Caco-2 (cell line): ENCODE measurements at regions not wholly inside any gene's neighbourhood (a gene's known extent, or its start where the extent isn't known, plus 50 kb on each side); places are given as distances from the start of the nearest gene placed in this dataset.
"Not testable (repeated sequence)": the region's sequence is repeated elsewhere in the genome, so short reads cannot be mapped to it uniquely, and the experiment has no call there.

Experiments
- BruUV-seq: library from RNA; stranded (reverse); fragments of 400-500 nt; replicated peaks from 2 replicates; lab custom pipeline; 2021; lab: Mats Ljungman, UMichigan
- CTCF ChIA-PET: fragments of 300-600 bp; sonication (Branson Sonifier 250); formaldehyde crosslinking; loops from one replicate; lab custom pipeline; 2022; ENCODE audit warnings: antibody characterized with exemption; lab: Charles Lee
- POLR2A ChIA-PET: fragments of 300-600 bp; sonication (Branson Sonifier 250); formaldehyde crosslinking; loops from one replicate; lab custom pipeline; 2022; ENCODE audit warnings: antibody characterized with exemption; lab: Charles Lee
- DNase-seq, 2 experiments: peaks; one replicate each; pipeline versions ENCODE4 v3.0.0 to v3.0.0-alpha.2; 2020 to 2022
- H3K27me3 ChIP-seq: replicated peaks from 2 replicates; pipeline ENCODE4 v1.6.0; 2011; ENCODE audit warnings: low read length; ENCODE audit not compliant: control insufficient read depth, insufficient read depth
- H3K36me3 ChIP-seq: 2 replicates; pipeline ENCODE4 v1.5.1; 2011; ENCODE audit warnings: low read length; ENCODE audit not compliant: control insufficient read depth, insufficient read depth
- H3K4me1 ChIP-seq: fragments of 250-450 bp; sonication (Bioruptor Pico); 2 replicates; pipeline ENCODE4 v1.5.1; 2020; ENCODE audit warnings: mild to moderate bottlenecking
- H3K4me3 ChIP-seq: 2 replicates; pipeline ENCODE4 v1.5.1; 2011; ENCODE audit warnings: low read depth, mild to moderate bottlenecking, control low read depth, low read length
- H3K9me3 ChIP-seq: fragments of 250-450 bp; sonication (Bioruptor Pico); 2 replicates; pipeline ENCODE4 v1.5.1; 2020; ENCODE audit warnings: mild to moderate bottlenecking, moderate library complexity
- H3K27ac Mint-ChIP-seq: one replicate; pipeline ENCODE4 v1.8.0; 2022; ENCODE audit warnings: mixed read lengths; ENCODE audit not compliant: unreplicated experiment
- H3K27me3 Mint-ChIP-seq: one replicate; pipeline ENCODE4 v1.8.0; 2022; ENCODE audit warnings: mixed read lengths; ENCODE audit not compliant: insufficient read depth, unreplicated experiment
- H3K36me3 Mint-ChIP-seq: one replicate; pipeline ENCODE4 v1.8.0; 2022; ENCODE audit warnings: mild to moderate bottlenecking, mixed read lengths; ENCODE audit not compliant: insufficient read depth, unreplicated experiment
- H3K4me1 Mint-ChIP-seq: one replicate; pipeline ENCODE4 v1.8.0; 2022; ENCODE audit warnings: low read depth, mixed read lengths; ENCODE audit not compliant: unreplicated experiment
- H3K4me3 Mint-ChIP-seq: one replicate; pipeline ENCODE4 v1.8.0; 2022; ENCODE audit warnings: mild to moderate bottlenecking, moderate library complexity, mixed read lengths; ENCODE audit not compliant: unreplicated experiment
- H3K9me3 Mint-ChIP-seq: one replicate; pipeline ENCODE4 v1.8.0; 2022; ENCODE audit warnings: mixed read lengths; ENCODE audit not compliant: unreplicated experiment
- CTCF ChIP-seq, 2 experiments: fragments of 200-600 bp in 1 of 2; IDR thresholded peaks; 1 replicate in 1 of 2; 2 replicates in 1 of 2; pipeline versions ENCODE4 v1.5.1 to v1.8.0; 2011 to 2022; ENCODE audit warnings: antibody characterized with exemption in 1 of 2, control low read depth in 1 of 2, inconsistent platforms in 1 of 2, low read depth in 1 of 2, low read length in 1 of 2, mild to moderate bottlenecking in 1 of 2, moderate library complexity in 1 of 2; ENCODE audit not compliant: insufficient read depth in 1 of 2, severe bottlenecking in 1 of 2, unreplicated experiment in 1 of 2
- intact Hi-C: fragments of 100-400 bp; cut with micrococcal nuclease; formaldehyde crosslinking; loops from one replicate; pipeline ENCODE4 v1.10.0; 2022; ENCODE audit not compliant: unreplicated experiment

- BruUV-seq = no TSS peak
- Mint-ChIP-seq H3K36me3 (no peaks in the 10 kb centered on the region), H3K27ac (peak overlapping the region; percentile 55), H3K4me3 (no peak overlapping the region), H3K9me3 (no peaks in the 10 kb centered on the region), H3K27me3 (no peaks in the 10 kb centered on the region), H3K4me1 (peaks cover 16% of the 10 kb centered on the region)
- TF ChIP-seq CTCF (IDR thresholded peaks at IDR 0.05; ENCODE audit: insufficient read depth in 1 of 2, low read depth in 1 of 2, low read length in 1 of 2, severe bottlenecking in 1 of 2, unreplicated experiment in 1 of 2) = no peak
- H3K9me3 ChIP-seq = peaks cover 1% of the 10 kb centered on the region; the same call in 1 of the 2 replicates
- intact Hi-C loops = no loop called here
- H3K4me1 ChIP-seq = peaks cover 24% of the 10 kb centered on the region
- POLR2A ChIA-PET = interaction anchor here (0.6 kb wide), 1 partner anchor 10 kb away, joined by 4 read pairs; no protein-coding TSS in a partner anchor
- H3K36me3 ChIP-seq = no peaks in the 10 kb centered on the region
- H3K27me3 ChIP-seq = no peaks in the 10 kb centered on the region
- CTCF ChIA-PET = no interaction called here
- no peak for DNase-seq
- H3K4me3 ChIP-seq = no peak overlapping the region
These were observed 70.3 kb upstream of the NANOS1 start for GRCh38 chr10:118958984-118959925.

- H3K27ac Mint-ChIP-seq = no peak overlapping the region
- no peak for DNase-seq
- Histone ChIP-seq H3K9me3 (peaks cover 5% of the 10 kb centered on the region; the same call in 1 of the 2 replicates), H3K36me3 (no peaks in the 10 kb centered on the region), H3K4me1 (peaks cover 26% of the 10 kb centered on the region), H3K4me3 (no peak overlapping the region), H3K27me3 (no peaks in the 10 kb centered on the region)
- no peaks in the 10 kb centered on the region for H3K27me3 Mint-ChIP-seq
- no TSS peak for BruUV-seq
- no peak for TF ChIP-seq CTCF (IDR thresholded peaks at IDR 0.05; ENCODE audit: insufficient read depth in 1 of 2, low read depth in 1 of 2, low read length in 1 of 2, severe bottlenecking in 1 of 2, unreplicated experiment in 1 of 2)
- ChIA-PET CTCF (no interaction called here), POLR2A (no interaction called here)
- intact Hi-C loops = no loop called here
- H3K4me1 Mint-ChIP-seq = peaks cover 19% of the 10 kb centered on the region
- H3K9me3 Mint-ChIP-seq = no peaks in the 10 kb centered on the region
- no peaks in the 10 kb centered on the region for H3K36me3 Mint-ChIP-seq
- no peak overlapping the region for H3K4me3 Mint-ChIP-seq
These were observed 69.1 kb upstream of the NANOS1 start for GRCh38 chr10:118960157-118961090.

GRCh38 chr10:118961436-118961835, 68.1 kb upstream of the NANOS1 start:
- H3K4me1 ChIP-seq = peaks cover 34% of the 10 kb centered on the region
- Mint-ChIP-seq H3K4me3 (no peak overlapping the region), H3K36me3 (no peaks in the 10 kb centered on the region), H3K27ac (no peak overlapping the region), H3K9me3 (no peaks in the 10 kb centered on the region), H3K27me3 (no peaks in the 10 kb centered on the region), H3K4me1 (peaks cover 27% of the 10 kb centered on the region)
- H3K4me3 ChIP-seq = no peak overlapping the region
- no peak for TF ChIP-seq CTCF (IDR thresholded peaks at IDR 0.05; ENCODE audit: insufficient read depth in 1 of 2, low read depth in 1 of 2, low read length in 1 of 2, severe bottlenecking in 1 of 2, unreplicated experiment in 1 of 2)
- ChIA-PET POLR2A (no interaction called here), CTCF (no interaction called here)
- DNase-seq = no peak
- intact Hi-C loops = no loop called here
- H3K36me3 ChIP-seq = no peaks in the 10 kb centered on the region
- H3K27me3 ChIP-seq = no peaks in the 10 kb centered on the region
- peaks cover 5% of the 10 kb centered on the region; the same call in 1 of the 2 replicates for H3K9me3 ChIP-seq
- BruUV-seq = no TSS peak

- peak in 1 of 2 experiments; percentile 27 for DNase-seq
- H3K36me3 ChIP-seq, H3K9me3 Mint-ChIP-seq, BruUV-seq, H3K36me3 Mint-ChIP-seq, POLR2A ChIA-PET, H3K4me3 Mint-ChIP-seq, H3K4me3 ChIP-seq, H3K9me3 ChIP-seq, H3K27me3 ChIP-seq, CTCF ChIA-PET, intact Hi-C loops, H3K27me3 Mint-ChIP-seq: not testable (repeated sequence)
- peaks cover 34% of the 10 kb centered on the region for H3K4me1 ChIP-seq
- Mint-ChIP-seq H3K4me1 (peaks cover 27% of the 10 kb centered on the region), H3K27ac (peak overlapping the region; percentile 44)
These were observed 67.1 kb upstream of the NANOS1 start for GRCh38 chr10:118962331-118962868.
